T-helper 1 cell treated with Interleukin-12 subunit alpha and Interleukin-12 subunit beta and Interleukin-4 antibody, amounts not matched to agents 30 ng/mL and 1 ng/mL, for 36 hours (primary cell): ENCODE measurements at regions not wholly inside any gene's neighbourhood (a gene's known extent, or its start where the extent isn't known, plus 50 kb on each side); places are given as distances from the start of the nearest gene placed in this dataset.
"Not testable (repeated sequence)": the region's sequence is repeated elsewhere in the genome, so short reads cannot be mapped to it uniquely, and the experiment has no call there.

Source experiments
- intact Hi-C: fragments of 100-400 bp; cut with micrococcal nuclease; formaldehyde crosslinking; loops from one replicate; pipeline ENCODE4 v1.15.1; 2024

- intact Hi-C loops: no loop called here
These were observed 142.0 kb downstream of the SCG2 start for GRCh38 chr2:223460209-223460608.

- intact Hi-C loops: no loop called here
These were observed 141.4 kb downstream of the SCG2 start for GRCh38 chr2:223460774-223461211.

- intact Hi-C loops: no loop called here
These were observed 138.1 kb downstream of the SCG2 start for GRCh38 chr2:223464071-223464470.

- intact Hi-C loops: no loop called here
These were observed 136.4 kb downstream of the SCG2 start for GRCh38 chr2:223465793-223466192.

- intact Hi-C loops: no loop called here
These were observed 135.0 kb downstream of the SCG2 start for GRCh38 chr2:223467196-223467595.

GRCh38 chr2:223469270-223470046 lies 132.7 kb downstream of the SCG2 start:
- intact Hi-C loops: no loop called here

GRCh38 chr2:223470602-223471001 lies 131.6 kb downstream of the SCG2 start:
- intact Hi-C loops: no loop called here

- intact Hi-C loops: no loop called here
These were observed 129.4 kb downstream of the SCG2 start for GRCh38 chr2:223472771-223473170.

- intact Hi-C loops: no loop called here
These were observed 127.3 kb downstream of the SCG2 start for GRCh38 chr2:223474893-223475292.

GRCh38 chr2:223475901-223476300 lies 126.3 kb downstream of the SCG2 start:
- intact Hi-C loops: no loop called here

GRCh38 chr2:223477318-223477717 lies 124.8 kb downstream of the SCG2 start:
- intact Hi-C loops: no loop called here

GRCh38 chr2:223481486-223481885 lies 120.7 kb downstream of the SCG2 start:
- intact Hi-C loops: no loop called here

- intact Hi-C loops: no loop called here
These were observed 115.4 kb downstream of the SCG2 start for GRCh38 chr2:223486751-223487150.

GRCh38 chr2:223487214-223487846 lies 114.8 kb downstream of the SCG2 start:
- intact Hi-C loops: no loop called here

GRCh38 chr2:223488814-223489213 lies 113.3 kb downstream of the SCG2 start:
- intact Hi-C loops: no loop called here

- intact Hi-C loops: no loop called here
These were observed 107.7 kb downstream of the SCG2 start for GRCh38 chr2:223494496-223494895.

- intact Hi-C loops: no loop called here
These were observed 107.2 kb downstream of the SCG2 start for GRCh38 chr2:223494942-223495341.

- intact Hi-C loops: not testable (repeated sequence)
These were observed 105.3 kb downstream of the SCG2 start for GRCh38 chr2:223496853-223497252.

GRCh38 chr2:223500709-223501108 lies 101.5 kb downstream of the SCG2 start:
- intact Hi-C loops: no loop called here

GRCh38 chr2:223501641-223502040 lies 100.5 kb downstream of the SCG2 start:
- intact Hi-C loops: no loop called here

- intact Hi-C loops: no loop called here
These were observed 98.4 kb downstream of the SCG2 start for GRCh38 chr2:223503746-223504145.

GRCh38 chr2:223508372-223508771 lies 93.8 kb downstream of the SCG2 start:
- intact Hi-C loops: no loop called here

GRCh38 chr2:223510713-223511112 lies 91.4 kb downstream of the SCG2 start:
- intact Hi-C loops: no loop called here
